Spleen (tissue), 11 donors: ENCODE measurements at regions not wholly inside any gene's neighbourhood (a gene's known extent, or its start where the extent isn't known, plus 50 kb on each side); places are given as distances from the start of the nearest gene placed in this dataset.

Experiments used
- DNase-seq: peaks from one replicate; pipeline ENCODE4 v3.0.0-alpha.2; 2020
- H3K27ac ChIP-seq, 8 donors: fragments of 200-600 bp; sonication (generic) in 7 of 8; 1 replicate in 4 of 8; 2 replicates in 4 of 8; pipeline versions ENCODE4 v1.5.0 to v1.8.0; 2016 to 2021; ENCODE audit warnings: inconsistent platforms in 4 of 8, mild to moderate bottlenecking in 4 of 8, moderate library complexity in 1 of 8
- H3K27me3 ChIP-seq, 7 donors: fragments of 200-600 bp; sonication (generic) in 6 of 7; replicated peaks in 1 of 7; 1 replicate in 4 of 7; 2 replicates in 3 of 7; pipeline versions ENCODE4 v1.5.0 to v1.8.0; 2016 to 2021; ENCODE audit warnings: inconsistent platforms in 3 of 7, mild to moderate bottlenecking in 1 of 7
- H3K36me3 ChIP-seq, 6 donors: fragments of 200-600 bp; sonication (generic) in 5 of 6; 1 replicate in 4 of 6; 2 replicates in 2 of 6; pipeline versions ENCODE4 v1.5.0 to v1.8.0; 2016 to 2021; ENCODE audit warnings: inconsistent platforms in 2 of 6
- H3K4me1 ChIP-seq, 6 donors: fragments of 200-600 bp; sonication (generic) in 5 of 6; 1 replicate in 3 of 6; 2 replicates in 3 of 6; pipeline versions ENCODE4 v1.5.0 to v1.8.0; 2016 to 2021; ENCODE audit warnings: inconsistent platforms in 3 of 6
- H3K4me3 ChIP-seq, 8 donors: fragments of 200-600 bp; sonication (generic) in 7 of 8; 1 replicate in 4 of 8; 2 replicates in 4 of 8; pipeline versions ENCODE4 v1.5.0 to v1.8.0; 2016 to 2021; ENCODE audit warnings: inconsistent platforms in 4 of 8, mild to moderate bottlenecking in 4 of 8, moderate library complexity in 2 of 8
- H3K9me3 ChIP-seq, 8 donors: fragments of 200-600 bp; sonication (generic) in 7 of 8; 1 replicate in 4 of 8; 2 replicates in 4 of 8; pipeline versions ENCODE4 v1.5.0 to v1.8.0; 2016 to 2021; ENCODE audit warnings: inconsistent platforms in 4 of 8
- POLR2A ChIP-seq, 3 donors: fragments of 450-650 bp; IDR thresholded peaks; one replicate each; pipeline ENCODE4 v1.5.1; 2017; ENCODE audit warnings: antibody characterized with exemption in 3 of 3, mild to moderate bottlenecking in 1 of 3
- POLR2AphosphoS5 ChIP-seq, 3 donors: sonication (generic); formaldehyde crosslinking; IDR thresholded peaks; one replicate each; pipeline ENCODE4 v1.5.1; 2017; ENCODE audit warnings: antibody characterized with exemption in 3 of 3
- WGBS, 5 donors: extraction: QIAGEN DNeasy Blood & Tissue Kit in 3 of 5; methylation state at CpG; one replicate each; pipeline versions ENCODE4 v1.1.5 to v1.1.7; 2013 to 2018; 5-methylcytosine and 5-hydroxymethylcytosine counted together
- intact Hi-C: fragments of 100-400 bp; cut with DNase I; formaldehyde crosslinking; loops from one replicate; pipeline ENCODE4 v1.15.0; 2023; ENCODE audit warnings: low total_unique reads
- TF ChIP-seq, protein P1 (sequence below), 11 experiments: fragments of 200-600 bp in 7 of 11; fragments of 450-650 bp in 4 of 11; sonication (generic) in 4 of 11; IDR thresholded peaks in 8 of 11; conservative IDR thresholded peaks in 3 of 11; 1 replicate in 7 of 11; 2 replicates in 4 of 11; pipeline versions ENCODE4 v1.4.0 to v1.8.0; 2016 to 2021; ENCODE audit warnings: antibody characterized with exemption in 11 of 11, inconsistent platforms in 4 of 11, mild to moderate bottlenecking in 1 of 11
- donor health status: healthy with polysubstance abuse.
- donor health status: DM: no; HTN: no; CAD: no; lungs with moderate emphysema.
- donor health status: DM: no; HTN: no; CAD: no.
- donor health status: Bipolar disorder and iron deficiency.
- donor health status: healthy.
- donor health status: DM: no; HTN: no; CAD: no.
- donor health status: DM: yes; HTN: yes; CAD: no.

- intact Hi-C loops: no loop called here
- Histone ChIP-seq H3K4me1 (no peaks in the 10 kb centered on the region), H3K4me3 (no peak overlapping the region), H3K27me3 (peaks cover 0 to 2% (median 0%) of the 10 kb centered on the region in 7 donors), H3K36me3 (no peaks in the 10 kb centered on the region), H3K9me3 (no peaks in the 10 kb centered on the region), H3K27ac (no peak overlapping the region)
- no peak for DNase-seq
- WGBS, 5 donors: 70 to 88% (median 81%) methylated on average over 5 of the region's 5 CpGs
- no peak for TF ChIP-seq POLR2AphosphoS5 (IDR thresholded peaks at IDR 0.05)
- TF ChIP-seq, protein P1, sequence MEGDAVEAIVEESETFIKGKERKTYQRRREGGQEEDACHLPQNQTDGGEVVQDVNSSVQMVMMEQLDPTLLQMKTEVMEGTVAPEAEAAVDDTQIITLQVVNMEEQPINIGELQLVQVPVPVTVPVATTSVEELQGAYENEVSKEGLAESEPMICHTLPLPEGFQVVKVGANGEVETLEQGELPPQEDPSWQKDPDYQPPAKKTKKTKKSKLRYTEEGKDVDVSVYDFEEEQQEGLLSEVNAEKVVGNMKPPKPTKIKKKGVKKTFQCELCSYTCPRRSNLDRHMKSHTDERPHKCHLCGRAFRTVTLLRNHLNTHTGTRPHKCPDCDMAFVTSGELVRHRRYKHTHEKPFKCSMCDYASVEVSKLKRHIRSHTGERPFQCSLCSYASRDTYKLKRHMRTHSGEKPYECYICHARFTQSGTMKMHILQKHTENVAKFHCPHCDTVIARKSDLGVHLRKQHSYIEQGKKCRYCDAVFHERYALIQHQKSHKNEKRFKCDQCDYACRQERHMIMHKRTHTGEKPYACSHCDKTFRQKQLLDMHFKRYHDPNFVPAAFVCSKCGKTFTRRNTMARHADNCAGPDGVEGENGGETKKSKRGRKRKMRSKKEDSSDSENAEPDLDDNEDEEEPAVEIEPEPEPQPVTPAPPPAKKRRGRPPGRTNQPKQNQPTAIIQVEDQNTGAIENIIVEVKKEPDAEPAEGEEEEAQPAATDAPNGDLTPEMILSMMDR (IDR thresholded peaks at IDR 0.05 in 8 of 11, conservative IDR thresholded peaks at IDR 0.05 in 3 of 11): no peak
- TF ChIP-seq POLR2A (IDR thresholded peaks at IDR 0.05): no peak
These were observed 216.2 kb downstream of the ENC1 start for GRCh38 chr5:74424162-74424868.

DNA sequence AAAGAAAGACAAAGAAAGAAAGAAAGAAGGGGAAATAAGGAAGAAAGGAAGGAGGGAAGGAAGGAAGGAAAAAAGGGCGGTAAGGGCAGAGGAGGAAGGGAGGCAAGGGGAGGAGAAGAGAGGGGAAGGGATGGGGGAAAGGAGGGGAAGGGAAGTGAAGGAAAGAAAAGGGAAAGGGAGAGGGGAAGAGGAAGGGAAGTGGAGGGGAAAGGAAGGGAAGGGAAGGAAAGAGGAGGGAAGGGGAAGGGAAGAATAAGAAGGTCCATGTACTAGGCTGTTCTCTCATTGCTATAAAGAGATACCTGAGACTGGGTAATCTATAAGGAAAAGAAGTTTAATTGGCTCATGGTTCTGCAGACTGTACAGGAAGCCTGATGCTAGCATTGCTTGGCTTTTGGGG, 217.1 kb downstream of the ENC1 start:
- no peak for TF ChIP-seq POLR2A (IDR thresholded peaks at IDR 0.05)
- TF ChIP-seq, protein P1 (IDR thresholded peaks at IDR 0.05 in 8 of 11, conservative IDR thresholded peaks at IDR 0.05 in 3 of 11): no peak
- no peak for TF ChIP-seq POLR2AphosphoS5 (IDR thresholded peaks at IDR 0.05)
- DNase-seq: no peak
- Histone ChIP-seq H3K4me3 (no peak overlapping the region), H3K9me3 (no peaks in the 10 kb centered on the region), H3K27ac (no peak overlapping the region), H3K27me3 (no peaks in the 10 kb centered on the region), H3K36me3 (no peaks in the 10 kb centered on the region), H3K4me1 (no peaks in the 10 kb centered on the region)
- intact Hi-C loops: no loop called here
- 72 to 93% (median 92%) methylated on average over 1 of the region's 1 CpG for WGBS, 5 donors

- intact Hi-C loops: no loop called here
- no peaks in the 10 kb centered on the region for H3K9me3 ChIP-seq
- no peaks in the 10 kb centered on the region for H3K36me3 ChIP-seq
- no peak for TF ChIP-seq POLR2A (IDR thresholded peaks at IDR 0.05)
- TF ChIP-seq, protein P1 (IDR thresholded peaks at IDR 0.05 in 8 of 11, conservative IDR thresholded peaks at IDR 0.05 in 3 of 11): no peak
- TF ChIP-seq POLR2AphosphoS5 (IDR thresholded peaks at IDR 0.05): no peak
- no peaks in the 10 kb centered on the region for H3K27me3 ChIP-seq
- no peaks in the 10 kb centered on the region for H3K4me1 ChIP-seq
- no peak for DNase-seq
- no peak overlapping the region for H3K27ac ChIP-seq
- no peak overlapping the region for H3K4me3 ChIP-seq
- 62 to 78% (median 77%) methylated on average over 4 of the region's 4 CpGs for WGBS, 5 donors
These were observed 217.9 kb downstream of the ENC1 start for GRCh38 chr5:74422671-74423070.

GRCh38 chr5:74422030-74422429, 218.5 kb downstream of the ENC1 start:
- TF ChIP-seq POLR2AphosphoS5 (IDR thresholded peaks at IDR 0.05): no peak
- TF ChIP-seq POLR2A (IDR thresholded peaks at IDR 0.05): no peak
- TF ChIP-seq, protein P1 (IDR thresholded peaks at IDR 0.05 in 8 of 11, conservative IDR thresholded peaks at IDR 0.05 in 3 of 11): no peak
- no peak for DNase-seq
- Histone ChIP-seq H3K9me3 (no peaks in the 10 kb centered on the region), H3K27ac (no peak overlapping the region), H3K4me3 (no peak overlapping the region), H3K27me3 (no peaks in the 10 kb centered on the region), H3K36me3 (no peaks in the 10 kb centered on the region), H3K4me1 (no peaks in the 10 kb centered on the region)
- 81 to 99% (median 92%) methylated on average over 3 of the region's 3 CpGs for WGBS, 5 donors
- intact Hi-C loops: no loop called here
